Mesenchymal stem cell (in vitro differentiated cells and primary cell): ENCODE measurements at regions not wholly inside any gene's neighbourhood (a gene's known extent, or its start where the extent isn't known, plus 50 kb on each side); places are given as distances from the start of the nearest gene placed in this dataset.

ENCODE experiments used
- DNase-seq: peaks from one replicate; pipeline ENCODE4 v3.0.0-alpha.2; 2013
- H2AFZ ChIP-seq: one replicate; pipeline ENCODE4 v1.6.1; 2013; ENCODE audit warnings: low read depth, mild to moderate bottlenecking, control low read depth, inconsistent platforms, low read length, moderate library complexity
- H2AK5ac ChIP-seq: 2 replicates; pipeline ENCODE4 v1.6.1; 2013; ENCODE audit warnings: low read length, moderate library complexity, mild to moderate bottlenecking, inconsistent platforms; ENCODE audit not compliant: severe bottlenecking
- H2BK120ac ChIP-seq: one replicate; pipeline ENCODE4 v1.6.1; 2013; ENCODE audit warnings: low read depth, mild to moderate bottlenecking, inconsistent platforms, low read length, moderate library complexity
- H2BK12ac ChIP-seq, 2 experiments: one replicate each; pipeline ENCODE4 v1.6.1; 2013; ENCODE audit warnings: inconsistent platforms in 2 of 2, low read length in 2 of 2, mild to moderate bottlenecking in 2 of 2, moderate library complexity in 2 of 2, control low read depth in 1 of 2
- H2BK15ac ChIP-seq: one replicate; pipeline ENCODE4 v1.6.1; 2013; ENCODE audit warnings: mild to moderate bottlenecking, low read depth, inconsistent platforms; ENCODE audit not compliant: poor library complexity, severe bottlenecking
- H2BK5ac ChIP-seq: 2 replicates; pipeline ENCODE4 v1.6.1; 2013; ENCODE audit warnings: low read depth, mild to moderate bottlenecking, low read length, control low read depth, inconsistent platforms; ENCODE audit not compliant: poor library complexity, severe bottlenecking
- H3K14ac ChIP-seq, 2 experiments: one replicate each; pipeline ENCODE4 v1.6.1; 2013; ENCODE audit warnings: inconsistent platforms in 2 of 2, low read length in 2 of 2, control low read depth in 1 of 2, mild to moderate bottlenecking in 1 of 2, moderate library complexity in 1 of 2
- H3K18ac ChIP-seq, 2 experiments: one replicate each; pipeline ENCODE4 v1.6.1; 2013; ENCODE audit warnings: inconsistent platforms in 2 of 2, low read length in 2 of 2, control low read depth in 1 of 2, low read depth in 1 of 2, mild to moderate bottlenecking in 1 of 2
- H3K23ac ChIP-seq, 2 experiments: one replicate each; pipeline ENCODE4 v1.6.1; 2013; ENCODE audit warnings: inconsistent platforms in 2 of 2, low read length in 2 of 2, mild to moderate bottlenecking in 2 of 2, moderate library complexity in 2 of 2, control low read depth in 1 of 2
- H3K27ac ChIP-seq: 2 replicates; pipeline ENCODE4 v1.5.1; 2013; ENCODE audit warnings: mild to moderate bottlenecking, moderate library complexity, low read length, control low read depth, inconsistent platforms; ENCODE audit not compliant: poor library complexity, severe bottlenecking
- H3K27me3 ChIP-seq, 2 experiments: 2 replicates each; pipeline versions ENCODE4 v1.6.1 to v1.7.0; 2013; ENCODE audit warnings: low read length in 2 of 2, mild to moderate bottlenecking in 2 of 2, moderate library complexity in 2 of 2, control low read depth in 1 of 2, inconsistent platforms in 1 of 2; ENCODE audit not compliant: control insufficient read depth in 1 of 2, insufficient read depth in 1 of 2
- H3K36me3 ChIP-seq, 2 experiments: 2 replicates each; pipeline versions ENCODE4 v1.6.1 to v1.7.0; 2013; ENCODE audit warnings: low read length in 2 of 2, control low read depth in 1 of 2, inconsistent platforms in 1 of 2, low read depth in 1 of 2, mild to moderate bottlenecking in 1 of 2; ENCODE audit not compliant: insufficient read depth in 2 of 2, control insufficient read depth in 1 of 2
- H3K4ac ChIP-seq, 2 experiments: one replicate each; pipeline ENCODE4 v1.6.1; 2013; ENCODE audit warnings: inconsistent platforms in 2 of 2, low read length in 2 of 2, mild to moderate bottlenecking in 2 of 2, moderate library complexity in 2 of 2, control low read depth in 1 of 2, low read depth in 1 of 2
- H3K4me1 ChIP-seq: 2 replicates; pipeline ENCODE4 v1.6.1; 2013; ENCODE audit warnings: low read depth, low read length, control low read depth; ENCODE audit not compliant: control insufficient read depth, insufficient read depth
- H3K4me2 ChIP-seq: 2 replicates; pipeline ENCODE4 v1.6.1; 2013; ENCODE audit warnings: low read length, mild to moderate bottlenecking, inconsistent platforms; ENCODE audit not compliant: poor library complexity, severe bottlenecking
- H3K4me3 ChIP-seq, 2 experiments: 2 replicates each; pipeline versions ENCODE4 v1.5.1 to v1.7.0; 2013; ENCODE audit warnings: low read length in 2 of 2, mild to moderate bottlenecking in 2 of 2, control low read depth in 1 of 2, low read depth in 1 of 2; ENCODE audit not compliant: insufficient read depth in 1 of 2
- H3K79me1 ChIP-seq: replicated peaks from 2 replicates; pipeline ENCODE4 v1.6.1; 2013; ENCODE audit warnings: mild to moderate bottlenecking, control low read depth, low read length, inconsistent platforms; ENCODE audit not compliant: poor library complexity, severe bottlenecking
- H3K9ac ChIP-seq: 2 replicates; pipeline ENCODE4 v1.7.0; 2013; ENCODE audit warnings: mild to moderate bottlenecking, low read length, moderate library complexity
- H3K9me3 ChIP-seq: 2 replicates; pipeline ENCODE4 v1.7.0; 2013; ENCODE audit warnings: mild to moderate bottlenecking, low read length; ENCODE audit not compliant: control insufficient read depth
- H4K8ac ChIP-seq: one replicate; pipeline ENCODE4 v1.6.1; 2013; ENCODE audit warnings: inconsistent platforms, mild to moderate bottlenecking, low read length, moderate library complexity
- H4K91ac ChIP-seq: one replicate; pipeline ENCODE4 v1.6.1; 2013; ENCODE audit warnings: mild to moderate bottlenecking, low read length, inconsistent platforms
- WGBS: methylation state at CpG from one replicate; pipeline ENCODE4 v1.1.7; 2013; ENCODE audit warnings: mixed read lengths; 5-methylcytosine and 5-hydroxymethylcytosine counted together

DNA sequence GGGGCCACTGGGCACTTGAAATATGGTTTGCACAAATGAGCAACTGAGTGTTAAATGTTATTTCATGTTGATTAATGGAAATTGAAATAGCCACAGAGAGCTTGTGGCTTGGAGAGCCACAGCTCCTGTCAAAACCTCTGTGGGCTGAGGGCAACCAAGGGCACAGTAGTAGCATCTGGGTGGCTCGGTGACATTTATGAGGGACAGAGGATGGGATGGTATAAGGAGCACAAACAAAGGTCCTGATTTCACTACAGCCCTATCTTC, 215.9 kb downstream of the SOX9 start:
- Histone ChIP-seq H2BK5ac (no peak overlapping the region), H3K36me3 (no peaks in the 10 kb centered on the region), H3K79me1 (no peaks in the 10 kb centered on the region), H3K18ac (peak overlapping the region; percentile 8 to 70), H2AK5ac (no peak overlapping the region), H3K9me3 (no peaks in the 10 kb centered on the region), H3K4me3 (no peak overlapping the region), H2BK120ac (no peak overlapping the region), H3K23ac (no peak overlapping the region), H3K27ac (no peak overlapping the region), H3K4me2 (no peak overlapping the region), H3K4ac (peak overlapping the region in 1 of 2 experiments; percentile 73), H4K91ac (no peak overlapping the region), H4K8ac (no peak overlapping the region), H3K14ac (no peak overlapping the region), H3K27me3 (no peaks in the 10 kb centered on the region), H3K9ac (no peak overlapping the region), H2AFZ (no peak overlapping the region), H2BK12ac (peak overlapping the region in 1 of 2 experiments; percentile 91), H2BK15ac (no peak overlapping the region), H3K4me1 (peaks cover 13% of the 10 kb centered on the region)
- no peak for DNase-seq
- 100% methylated on average over 1 of the region's 1 CpG for WGBS

DNA sequence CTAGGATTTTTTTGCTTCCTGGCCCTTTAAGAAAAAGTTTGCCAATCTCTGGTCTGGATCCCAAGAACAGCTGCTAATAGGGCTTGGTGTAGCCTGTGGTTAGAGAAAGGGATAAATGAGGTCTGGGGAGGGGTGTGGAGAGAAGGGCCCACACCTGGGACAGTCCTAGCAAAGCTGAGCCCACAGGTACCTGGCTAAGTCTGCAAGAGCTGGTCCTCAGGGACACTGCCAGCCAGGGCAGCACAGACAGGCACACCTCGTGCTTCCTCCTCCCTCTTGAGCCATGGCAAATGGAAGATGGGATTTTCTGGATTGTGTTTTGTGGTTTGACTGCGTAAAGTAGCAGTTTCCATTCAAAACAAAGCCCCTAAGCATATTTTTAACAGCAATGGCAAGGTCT, 217.5 kb downstream of the SOX9 start:
- Histone ChIP-seq H4K8ac (peak overlapping the region; percentile 96), H3K23ac (no peak overlapping the region), H3K27me3 (no peaks in the 10 kb centered on the region), H3K14ac (peak overlapping the region in 1 of 2 experiments; percentile 78), H2AFZ (peak overlapping the region; percentile 30), H2BK5ac (peak overlapping the region; percentile 63), H3K36me3 (no peaks in the 10 kb centered on the region), H3K4ac (peak overlapping the region; percentile 87 to 98), H3K18ac (peak overlapping the region; percentile 96 to 99), H2BK15ac (peak overlapping the region; percentile 74), H3K4me1 (peaks cover 19% of the 10 kb centered on the region), H3K9me3 (no peaks in the 10 kb centered on the region), H3K79me1 (no peaks in the 10 kb centered on the region), H2AK5ac (peak overlapping the region; percentile 85), H3K4me2 (no peak overlapping the region), H3K27ac (peak overlapping the region; percentile 96), H4K91ac (peak overlapping the region; percentile 99), H3K4me3 (no peak overlapping the region), H3K9ac (no peak overlapping the region), H2BK120ac (peak overlapping the region; percentile 65), H2BK12ac (peak overlapping the region; percentile 98 to 100)
- WGBS, result 19% methylated on average over 2 of the region's 2 CpGs
- peak; percentile 63 for DNase-seq

DNA sequence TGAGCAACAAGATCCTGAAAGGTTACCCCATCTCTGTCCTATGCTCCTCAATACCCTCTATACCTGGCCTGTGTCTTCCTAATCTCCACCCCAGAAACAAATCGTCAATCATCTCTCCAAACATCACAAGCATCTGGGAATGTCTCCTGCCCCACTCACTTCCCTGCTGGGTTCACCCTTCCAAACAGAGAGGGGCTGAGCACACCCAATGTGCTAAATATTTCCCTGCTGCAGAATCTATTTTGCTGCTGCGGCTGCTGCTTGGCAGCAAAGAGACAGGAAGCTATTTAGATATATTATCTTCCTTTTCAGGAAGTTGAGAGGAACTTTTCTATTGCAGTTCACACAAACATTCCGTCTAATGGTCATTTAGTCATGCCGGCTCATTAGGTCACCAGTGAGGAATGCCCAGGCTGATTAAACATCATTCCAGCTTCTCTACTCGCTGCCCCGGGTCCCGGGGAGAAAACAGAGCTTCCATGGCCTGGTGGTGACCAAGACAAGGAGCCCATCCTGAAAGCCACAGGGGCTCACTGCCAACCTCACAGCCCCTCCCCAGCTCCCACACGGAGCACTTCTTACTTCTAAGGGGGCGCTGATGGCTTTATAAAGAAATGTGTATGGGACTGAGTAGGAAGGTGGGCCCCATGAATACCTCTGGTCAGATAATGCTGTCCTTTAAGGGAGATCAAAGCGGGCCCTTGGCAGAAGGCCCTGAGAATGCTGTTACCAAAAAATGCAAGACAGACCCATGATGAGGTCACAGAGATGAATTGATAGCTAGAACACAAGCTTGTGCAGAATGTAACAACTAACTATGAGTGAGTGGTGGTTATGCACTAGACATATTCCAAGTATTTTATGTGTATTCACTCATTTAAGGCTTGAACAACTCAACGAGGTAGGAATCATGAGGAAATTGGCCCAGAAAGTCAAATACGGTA, 218.3 kb downstream of the SOX9 start:
- Histone ChIP-seq H2AK5ac (peak overlapping the region; percentile 85), H2BK15ac (peak overlapping the region; percentile 93), H3K27me3 (peaks cover 0 to 7% of the 10 kb centered on the region in 2 experiments), H3K79me1 (no peaks in the 10 kb centered on the region), H3K23ac (no peak overlapping the region), H2BK5ac (peak overlapping the region; percentile 90), H3K9ac (peak overlapping the region; percentile 76), H3K9me3 (no peaks in the 10 kb centered on the region), H3K4ac (peak overlapping the region; percentile 87 to 98), H3K27ac (peak overlapping the region; percentile 96), H3K36me3 (no peaks in the 10 kb centered on the region), H3K18ac (peak overlapping the region; percentile 97 to 99), H3K4me2 (peak overlapping the region; percentile 23), H3K4me1 (peaks cover 26% of the 10 kb centered on the region), H4K8ac (peak overlapping the region; percentile 96), H2BK120ac (peak overlapping the region; percentile 96), H3K4me3 (no peak overlapping the region), H2AFZ (no peak overlapping the region), H4K91ac (peak overlapping the region; percentile 99), H3K14ac (no peak overlapping the region), H2BK12ac (peak overlapping the region; percentile 98 to 100)
- peak; percentile 95 for DNase-seq
- 7% methylated on average over 11 of the region's 12 CpGs for WGBS

DNA sequence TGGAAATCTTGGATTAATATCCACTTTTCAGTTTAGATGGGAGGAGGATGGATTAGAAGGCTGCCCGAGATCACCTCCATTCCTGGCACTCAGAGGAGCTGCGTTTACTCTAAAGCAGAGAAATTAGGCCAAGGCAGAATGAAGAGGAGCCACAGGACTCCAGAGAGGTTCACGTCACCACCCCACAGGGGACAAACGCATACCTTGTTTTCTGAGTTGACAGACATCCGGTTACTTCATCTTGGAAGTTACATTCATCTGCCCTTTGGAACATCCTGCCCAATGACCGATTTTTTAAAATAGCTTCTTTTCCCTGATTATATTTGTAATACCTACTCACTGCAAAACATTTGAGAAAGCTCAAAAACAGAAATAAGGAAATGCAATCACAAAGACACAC, 220.0 kb downstream of the SOX9 start:
- Histone ChIP-seq H3K23ac (no peak overlapping the region), H3K4ac (peak overlapping the region in 1 of 2 experiments; percentile 24), H3K9ac (no peak overlapping the region), H2AK5ac (peak overlapping the region; percentile 20), H3K36me3 (no peaks in the 10 kb centered on the region), H3K14ac (no peak overlapping the region), H3K9me3 (no peaks in the 10 kb centered on the region), H2BK120ac (no peak overlapping the region), H4K91ac (no peak overlapping the region), H2BK12ac (peak overlapping the region in 1 of 2 experiments; percentile 21), H3K4me3 (no peak overlapping the region), H3K27me3 (peaks cover 0 to 7% of the 10 kb centered on the region in 2 experiments), H3K79me1 (no peaks in the 10 kb centered on the region), H3K4me2 (no peak overlapping the region), H4K8ac (peak overlapping the region; percentile 31), H3K27ac (no peak overlapping the region), H2BK15ac (peak overlapping the region; percentile 73), H2BK5ac (no peak overlapping the region), H3K4me1 (peaks cover 26% of the 10 kb centered on the region), H3K18ac (peak overlapping the region in 1 of 2 experiments; percentile 46), H2AFZ (no peak overlapping the region)
- WGBS, result 93% methylated on average over 6 of the region's 6 CpGs
- DNase-seq, result no peak
